ENCODE measurements at regions not wholly inside any gene's neighbourhood (a gene's known extent, or its start where the extent isn't known, plus 50 kb on each side); places are given as distances from the start of the nearest gene placed in this dataset.
"Not testable (repeated sequence)": the region's sequence is repeated elsewhere in the genome, so short reads cannot be mapped to it uniquely, and the experiment has no call there.

GRCh38 chr7:149650190-149650589 is 123.2 kb downstream of the ZNF467 start:
- not testable (repeated sequence) for TF ChIP-seq CTCF (IDR thresholded peaks at IDR 0.05; ENCODE audit: insufficient read depth, low read length); POLR2AphosphoS5 (IDR thresholded peaks at IDR 0.05; ENCODE audit: low read depth); SPI1 (IDR thresholded peaks at IDR 0.05; ENCODE audit: borderline replicate concordance, low read depth)
